IPS DF 19.7 (cell line): ENCODE measurements at regions not wholly inside any gene's neighbourhood (a gene's known extent, or its start where the extent isn't known, plus 50 kb on each side); places are given as distances from the start of the nearest gene placed in this dataset.

Source experiments
- DNase-seq: peaks from one replicate; pipeline ENCODE4 v3.0.0-alpha.2; 2013; ENCODE audit warnings: low read depth, low spot score

- no peak for DNase-seq
These were observed 413.6 kb upstream of the CYRIA start for GRCh38 chr2:17079262-17079661.

- no peak for DNase-seq
These were observed 410.9 kb upstream of the CYRIA start for GRCh38 chr2:17076533-17076932.

GRCh38 chr2:17070711-17071110 is 405.1 kb upstream of the CYRIA start:
- peak; percentile 23 for DNase-seq

GRCh38 chr2:17069564-17069963 is 403.9 kb upstream of the CYRIA start:
- DNase-seq = no peak

- no peak for DNase-seq
These were observed 402.4 kb upstream of the CYRIA start for GRCh38 chr2:17068021-17068420.

GRCh38 chr2:17065536-17065935 is 399.9 kb upstream of the CYRIA start:
- no peak for DNase-seq

GRCh38 chr2:17061028-17061427 is 395.4 kb upstream of the CYRIA start:
- DNase-seq = no peak

GRCh38 chr2:17059458-17059857 is 393.8 kb upstream of the CYRIA start:
- DNase-seq = no peak

- DNase-seq = peak; percentile 17
These were observed 393.3 kb upstream of the CYRIA start for GRCh38 chr2:17058772-17059402.

GRCh38 chr2:17057109-17058017 is 391.7 kb upstream of the CYRIA start:
- no peak for DNase-seq

- no peak for DNase-seq
These were observed 390.6 kb upstream of the CYRIA start for GRCh38 chr2:17056236-17056635.

- no peak for DNase-seq
These were observed 386.4 kb upstream of the CYRIA start for GRCh38 chr2:17052001-17052400.

GRCh38 chr2:17051538-17051937 is 385.9 kb upstream of the CYRIA start:
- DNase-seq = no peak

- no peak for DNase-seq
These were observed 377.5 kb upstream of the CYRIA start for GRCh38 chr2:17043173-17043572.

GRCh38 chr2:17036361-17036760 is 370.7 kb upstream of the CYRIA start:
- DNase-seq = no peak

- DNase-seq = no peak
These were observed 369.4 kb upstream of the CYRIA start for GRCh38 chr2:17035010-17035409.

- no peak for DNase-seq
These were observed 364.4 kb upstream of the CYRIA start for GRCh38 chr2:17030047-17030446.

GRCh38 chr2:17012297-17012696 is 346.7 kb upstream of the CYRIA start:
- DNase-seq = no peak

- no peak for DNase-seq
These were observed 344.5 kb upstream of the CYRIA start for GRCh38 chr2:17010104-17010503.

- DNase-seq = no peak
These were observed 334.5 kb upstream of the CYRIA start for GRCh38 chr2:17000184-17000482.

- no peak for DNase-seq
These were observed 333.9 kb upstream of the CYRIA start for GRCh38 chr2:16999347-17000183.

GRCh38 chr2:16978301-16978700 is 312.7 kb upstream of the CYRIA start:
- DNase-seq = no peak
